ENCODE measurements at regions not wholly inside any gene's neighbourhood (a gene's known extent, or its start where the extent isn't known, plus 50 kb on each side); places are given as distances from the start of the nearest gene placed in this dataset.

DNA sequence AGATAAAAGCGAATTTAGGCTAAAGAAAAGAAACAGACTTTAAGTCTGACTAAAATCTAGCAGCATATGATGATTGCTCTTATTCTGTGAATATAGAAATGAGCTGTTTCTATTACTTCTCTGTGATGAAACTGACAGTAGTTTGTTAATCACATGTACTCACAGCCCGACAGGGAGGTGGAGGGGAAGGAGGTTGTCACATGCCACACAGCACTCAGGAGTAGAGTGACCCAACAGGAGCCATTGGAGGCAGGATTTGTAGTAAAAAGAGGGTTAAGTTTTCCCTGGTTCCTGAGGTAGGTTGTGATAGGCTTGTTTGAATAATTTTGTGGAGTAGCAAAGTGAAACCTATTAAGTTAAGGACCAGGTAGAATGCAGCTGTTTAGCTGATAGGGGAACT is 495.9 kb downstream of the CENPC start:
- TF ChIP-seq ZNF274 (IDR thresholded peaks at IDR 0.05; ENCODE audit: low read depth, low read length) (no peak), SUZ12 (IDR thresholded peaks at IDR 0.05; ENCODE audit: extremely low read depth, insufficient read depth, insufficient read length) (no peak)

All from NT2/D1 (cell line).